Osteoblast (primary cell): ENCODE measurements at regions not wholly inside any gene's neighbourhood (a gene's known extent, or its start where the extent isn't known, plus 50 kb on each side); places are given as distances from the start of the nearest gene placed in this dataset.

Source experiments
- DNase-seq: peaks from one replicate; pipeline ENCODE4 v3.0.0; 2011; ENCODE audit warnings: low spot score, mixed read lengths; ENCODE audit not compliant: insufficient read length; ENCODE audit errors: missing footprints
- H2AFZ ChIP-seq: 2 replicates; pipeline ENCODE4 v1.6.0; 2011; ENCODE audit warnings: mild to moderate bottlenecking, low read length
- H3K27ac ChIP-seq: 2 replicates; pipeline ENCODE4 v1.5.1; 2011; ENCODE audit warnings: mild to moderate bottlenecking, low read depth, low read length, moderate library complexity
- H3K27me3 ChIP-seq: 2 replicates; pipeline ENCODE4 v1.6.0; 2012; ENCODE audit warnings: mild to moderate bottlenecking, control low read depth, inconsistent platforms, low read length, moderate library complexity; ENCODE audit not compliant: insufficient read depth
- H3K36me3 ChIP-seq: 2 replicates; pipeline ENCODE4 v1.5.1; 2011; ENCODE audit warnings: mild to moderate bottlenecking, low read length, control low read depth, moderate library complexity; ENCODE audit not compliant: insufficient read depth
- H3K4me1 ChIP-seq: 2 replicates; pipeline ENCODE4 v1.5.1; 2011; ENCODE audit warnings: mild to moderate bottlenecking, low read length, control low read depth, moderate library complexity; ENCODE audit not compliant: insufficient read depth
- H3K4me2 ChIP-seq: 2 replicates; pipeline ENCODE4 v1.6.0; 2011; ENCODE audit warnings: mild to moderate bottlenecking, low read length; ENCODE audit not compliant: insufficient read depth
- H3K4me3 ChIP-seq: fragments of 200-600 bp; sonication (generic); 3 replicates; pipeline ENCODE4 v1.5.1; 2012; ENCODE audit warnings: mild to moderate bottlenecking, low read length, inconsistent platforms; ENCODE audit not compliant: insufficient read depth
- H3K79me2 ChIP-seq: 2 replicates; pipeline ENCODE4 v1.6.0; 2012; ENCODE audit warnings: mild to moderate bottlenecking, low read length, control low read depth, inconsistent platforms; ENCODE audit not compliant: insufficient read depth
- H3K9me3 ChIP-seq: 2 replicates; pipeline ENCODE4 v1.5.1; 2011; ENCODE audit warnings: low read depth, low read length, control low read depth
- H4K20me1 ChIP-seq: 2 replicates; pipeline ENCODE4 v1.6.0; 2012; ENCODE audit warnings: mild to moderate bottlenecking, low read length, control low read depth; ENCODE audit not compliant: insufficient read depth
- CTCF ChIP-seq: IDR thresholded peaks from 2 replicates; pipeline ENCODE4 v1.5.1; 2011; ENCODE audit warnings: mild to moderate bottlenecking, low read depth, low read length, moderate library complexity; ENCODE audit errors: extremely low read depth

GRCh38 chr10:43759216-43759615 is 110.5 kb upstream of the ZNF32 start:
- H4K20me1 ChIP-seq = no peaks in the 10 kb centered on the region

GRCh38 chr10:43756341-43756740 is 107.7 kb upstream of the ZNF32 start:
- H3K4me1 ChIP-seq = no peaks in the 10 kb centered on the region
- DNase-seq = no peak
- no peak overlapping the region for H3K27ac ChIP-seq
- TF ChIP-seq CTCF = no peak
- no peaks in the 10 kb centered on the region for H3K27me3 ChIP-seq
- H2AFZ ChIP-seq = no peak overlapping the region
- H3K4me3 ChIP-seq = no peak overlapping the region
- H3K9me3 ChIP-seq = no peaks in the 10 kb centered on the region
- H3K4me2 ChIP-seq = no peak overlapping the region
- H3K79me2 ChIP-seq = no peaks in the 10 kb centered on the region
- H3K36me3 ChIP-seq = no peaks in the 10 kb centered on the region
- H4K20me1 ChIP-seq = no peaks in the 10 kb centered on the region

More at GRCh38 chr10:43759216-43759615, 110.5 kb upstream of the ZNF32 start:
- Histone ChIP-seq H3K4me1 (no peaks in the 10 kb centered on the region), H3K4me3 (no peak overlapping the region), H3K79me2 (no peaks in the 10 kb centered on the region), H3K9me3 (no peaks in the 10 kb centered on the region), H3K27me3 (no peaks in the 10 kb centered on the region), H3K27ac (no peak overlapping the region), H3K36me3 (no peaks in the 10 kb centered on the region), H2AFZ (no peak overlapping the region), H3K4me2 (no peak overlapping the region)
- no peak for DNase-seq
- TF ChIP-seq CTCF = no peak

GRCh38 chr10:43754569-43755260 is 106.0 kb upstream of the ZNF32 start:
- Histone ChIP-seq H3K36me3 (no peaks in the 10 kb centered on the region), H3K79me2 (no peaks in the 10 kb centered on the region), H3K27me3 (peaks cover 2% of the 10 kb centered on the region), H3K4me1 (no peaks in the 10 kb centered on the region), H3K4me2 (no peak overlapping the region), H3K27ac (no peak overlapping the region), H2AFZ (no peak overlapping the region), H3K9me3 (no peaks in the 10 kb centered on the region), H4K20me1 (no peaks in the 10 kb centered on the region), H3K4me3 (no peak overlapping the region)
- TF ChIP-seq CTCF = no peak
- DNase-seq = no peak

- no peaks in the 10 kb centered on the region for H3K9me3 ChIP-seq
- H3K27me3 ChIP-seq = peaks cover 2% of the 10 kb centered on the region
- no peak overlapping the region for H2AFZ ChIP-seq
- H3K4me2 ChIP-seq = no peak overlapping the region
- no peaks in the 10 kb centered on the region for H3K4me1 ChIP-seq
- H4K20me1 ChIP-seq = no peaks in the 10 kb centered on the region
- DNase-seq = no peak
- H3K79me2 ChIP-seq = no peaks in the 10 kb centered on the region
- no peaks in the 10 kb centered on the region for H3K36me3 ChIP-seq
- no peak overlapping the region for H3K27ac ChIP-seq
- no peak for TF ChIP-seq CTCF
- no peak overlapping the region for H3K4me3 ChIP-seq
Measured at GRCh38 chr10:43753397-43754061, 104.8 kb upstream of the ZNF32 start.
